ENCODE measurements at regions not wholly inside any gene's neighbourhood (a gene's known extent, or its start where the extent isn't known, plus 50 kb on each side); places are given as distances from the start of the nearest gene placed in this dataset.

DNA sequence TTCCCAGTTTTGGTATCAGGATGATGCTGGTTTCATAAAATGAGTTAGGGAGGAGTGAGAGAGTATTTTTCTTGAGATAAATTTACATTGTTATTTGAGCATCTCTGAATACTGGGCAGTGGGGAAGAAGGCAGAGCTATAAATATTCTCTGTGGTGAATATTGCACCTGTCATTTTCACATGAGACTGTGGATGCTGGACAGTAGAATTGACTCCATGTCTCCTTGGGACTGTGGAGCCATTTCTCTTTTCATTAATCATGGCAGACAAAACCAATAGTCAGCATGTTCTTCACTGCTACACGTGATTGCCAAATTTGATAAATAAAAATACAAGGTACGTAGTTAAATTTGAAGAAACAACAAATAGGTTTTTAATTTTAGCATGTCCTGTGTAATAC lies 81.2 kb upstream of the PHACTR1 start:
- no peak for TF ChIP-seq POLR2A (IDR thresholded peaks at IDR 0.05)
- TF ChIP-seq, protein P1, sequence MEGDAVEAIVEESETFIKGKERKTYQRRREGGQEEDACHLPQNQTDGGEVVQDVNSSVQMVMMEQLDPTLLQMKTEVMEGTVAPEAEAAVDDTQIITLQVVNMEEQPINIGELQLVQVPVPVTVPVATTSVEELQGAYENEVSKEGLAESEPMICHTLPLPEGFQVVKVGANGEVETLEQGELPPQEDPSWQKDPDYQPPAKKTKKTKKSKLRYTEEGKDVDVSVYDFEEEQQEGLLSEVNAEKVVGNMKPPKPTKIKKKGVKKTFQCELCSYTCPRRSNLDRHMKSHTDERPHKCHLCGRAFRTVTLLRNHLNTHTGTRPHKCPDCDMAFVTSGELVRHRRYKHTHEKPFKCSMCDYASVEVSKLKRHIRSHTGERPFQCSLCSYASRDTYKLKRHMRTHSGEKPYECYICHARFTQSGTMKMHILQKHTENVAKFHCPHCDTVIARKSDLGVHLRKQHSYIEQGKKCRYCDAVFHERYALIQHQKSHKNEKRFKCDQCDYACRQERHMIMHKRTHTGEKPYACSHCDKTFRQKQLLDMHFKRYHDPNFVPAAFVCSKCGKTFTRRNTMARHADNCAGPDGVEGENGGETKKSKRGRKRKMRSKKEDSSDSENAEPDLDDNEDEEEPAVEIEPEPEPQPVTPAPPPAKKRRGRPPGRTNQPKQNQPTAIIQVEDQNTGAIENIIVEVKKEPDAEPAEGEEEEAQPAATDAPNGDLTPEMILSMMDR (IDR thresholded peaks at IDR 0.05), result no peak

Measured in esophagus squamous epithelium (tissue), 4 donors.